ENCODE measurements at regions not wholly inside any gene's neighbourhood (a gene's known extent, or its start where the extent isn't known, plus 50 kb on each side); places are given as distances from the start of the nearest gene placed in this dataset.

GRCh38 chr13:112124141-112124540 is 57.2 kb downstream of the SOX1 start:
- Histone ChIP-seq H3K27me3 (ENCODE audit: control insufficient read depth in 2 of 2, insufficient read depth in 2 of 2, low read length in 2 of 2) (no peaks in the 10 kb centered on the region), H3K36me3 (replicated peaks in 1 of 2; ENCODE audit: control insufficient read depth in 1 of 2, insufficient read depth in 2 of 2, low read length in 2 of 2) (no peaks in the 10 kb centered on the region), H3K4me2 (replicated peaks; ENCODE audit: extremely low read depth, low read length, poor library complexity, severe bottlenecking) (no peak overlapping the region), H3K9ac (ENCODE audit: insufficient read depth, low read length, poor library complexity, severe bottlenecking) (no peak overlapping the region), H3K4me3 (replicated peaks in 1 of 3; ENCODE audit: low read depth in 2 of 3, low read length in 3 of 3) (no peak overlapping the region), H3K79me2 (ENCODE audit: insufficient read depth, low read length) (no peaks in the 10 kb centered on the region), H4K20me1 (ENCODE audit: insufficient read depth, low read length) (no peaks in the 10 kb centered on the region), H3K9me3 (replicated peaks in 1 of 2; ENCODE audit: control insufficient read depth in 1 of 2, insufficient read depth in 1 of 2, low read length in 2 of 2) (no peaks in the 10 kb centered on the region), H3K4me1 (ENCODE audit: control insufficient read depth in 1 of 2, insufficient read depth in 2 of 2, low read length in 2 of 2) (no peaks in the 10 kb centered on the region), H2AFZ (ENCODE audit: insufficient read depth, low read depth, low read length, poor library complexity, severe bottlenecking) (no peak overlapping the region), H3K27ac (ENCODE audit: low read depth in 1 of 2, low read length in 2 of 2) (no peak overlapping the region)
- Mint-ChIP-seq H3K27ac (no peak overlapping the region), H3K9me3 (peaks cover 0 to 6% (median 2%) of the 10 kb centered on the region in 7 donors), H3K27me3 (ENCODE audit: low read depth in 3 of 3) (peaks cover 0 to 8% (median 8%) of the 10 kb centered on the region in 3 donors), H3K4me1 (no peaks in the 10 kb centered on the region), H3K36me3 (no peaks in the 10 kb centered on the region), H3K4me3 (no peak overlapping the region)
- no peak for DNase-seq
- TF ChIP-seq CTCF (IDR thresholded peaks at IDR 0.05), result no peak
- WGBS (ENCODE audit: insufficient coverage), result no CpG with 5 or more reads among the region's 5 CpGs
- intact Hi-C loops (cut with micrococcal nuclease), result no loop called here

- H3K9ac ChIP-seq (ENCODE audit: insufficient read depth, low read length, poor library complexity, severe bottlenecking), result no peak overlapping the region
- WGBS (ENCODE audit: insufficient coverage), result 74% methylated on average over 13 of the region's 15 CpGs
- H3K27me3 Mint-ChIP-seq (ENCODE audit: low read depth in 3 of 3), result peaks cover 2 to 8% (median 8%) of the 10 kb centered on the region in 3 donors
Measured at GRCh38 chr13:112127564-112128330, 60.8 kb downstream of the SOX1 start.

More at GRCh38 chr13:112127564-112128330, 60.8 kb downstream of the SOX1 start:
- Mint-ChIP-seq H3K36me3 (no peaks in the 10 kb centered on the region), H3K9me3 (peaks cover 0 to 6% (median 2%) of the 10 kb centered on the region in 7 donors), H3K4me3 (no peak overlapping the region), H3K4me1 (no peaks in the 10 kb centered on the region), H3K27ac (no peak overlapping the region)
- no peak overlapping the region for H3K27ac ChIP-seq (ENCODE audit: low read depth in 1 of 2, low read length in 2 of 2)
- no peaks in the 10 kb centered on the region for H3K79me2 ChIP-seq (ENCODE audit: insufficient read depth, low read length)
- TF ChIP-seq CTCF (IDR thresholded peaks at IDR 0.05), result no peak
- no peaks in the 10 kb centered on the region for H3K36me3 ChIP-seq (replicated peaks in 1 of 2; ENCODE audit: control insufficient read depth in 1 of 2, insufficient read depth in 2 of 2, low read length in 2 of 2)
- no peak overlapping the region for H3K4me2 ChIP-seq (replicated peaks; ENCODE audit: extremely low read depth, low read length, poor library complexity, severe bottlenecking)
- no peak overlapping the region for H2AFZ ChIP-seq (ENCODE audit: insufficient read depth, low read depth, low read length, poor library complexity, severe bottlenecking)
- no peaks in the 10 kb centered on the region for H4K20me1 ChIP-seq (ENCODE audit: insufficient read depth, low read length)
- intact Hi-C loops (cut with micrococcal nuclease), result no loop called here
- no peaks in the 10 kb centered on the region for H3K9me3 ChIP-seq (replicated peaks in 1 of 2; ENCODE audit: control insufficient read depth in 1 of 2, insufficient read depth in 1 of 2, low read length in 2 of 2)
- H3K4me1 ChIP-seq (ENCODE audit: control insufficient read depth in 1 of 2, insufficient read depth in 2 of 2, low read length in 2 of 2), result no peaks in the 10 kb centered on the region
- H3K4me3 ChIP-seq (replicated peaks in 1 of 3; ENCODE audit: low read depth in 2 of 3, low read length in 3 of 3), result no peak overlapping the region
- H3K27me3 ChIP-seq (ENCODE audit: control insufficient read depth in 2 of 2, insufficient read depth in 2 of 2, low read length in 2 of 2), result no peaks in the 10 kb centered on the region
- DNase-seq, result no peak
